NCI-H1417 treated with DMSO at 0.1 percent for 48 hours (cell line): ENCODE measurements at regions not wholly inside any gene's neighbourhood (a gene's known extent, or its start where the extent isn't known, plus 50 kb on each side); places are given as distances from the start of the nearest gene placed in this dataset.

ENCODE experiments used
- DNase-seq: peaks from one replicate; lab custom pipeline; 2025; lab: John Stamatoyannopoulos, UW

- DNase-seq = no peak
Observed at GRCh38 chr20:22791877-22792525, 207.6 kb upstream of the FOXA2 start.

- DNase-seq = no peak
Observed at GRCh38 chr20:22794200-22794599, 209.8 kb upstream of the FOXA2 start.

GRCh38 chr20:22795433-22795832 is 211.1 kb upstream of the FOXA2 start:
- DNase-seq = no peak

GRCh38 chr20:22795871-22796270 is 211.5 kb upstream of the FOXA2 start:
- DNase-seq = no peak

- no peak for DNase-seq
Observed at GRCh38 chr20:22796469-22797077, 212.2 kb upstream of the FOXA2 start.

- no peak for DNase-seq
Observed at GRCh38 chr20:22797103-22797502, 212.7 kb upstream of the FOXA2 start.

- no peak for DNase-seq
Observed at GRCh38 chr20:22799687-22800086, 215.3 kb upstream of the FOXA2 start.

GRCh38 chr20:22800129-22800528 is 215.8 kb upstream of the FOXA2 start:
- no peak for DNase-seq

- no peak for DNase-seq
Observed at GRCh38 chr20:22801528-22801927, 217.2 kb upstream of the FOXA2 start.

GRCh38 chr20:22802296-22802695 is 217.9 kb upstream of the FOXA2 start:
- DNase-seq = no peak

GRCh38 chr20:22805219-22805618 is 220.8 kb upstream of the FOXA2 start:
- DNase-seq = no peak

GRCh38 chr20:22805996-22806395 is 221.6 kb upstream of the FOXA2 start:
- DNase-seq = no peak

GRCh38 chr20:22807045-22807444 is 222.7 kb upstream of the FOXA2 start:
- DNase-seq = no peak

- no peak for DNase-seq
Observed at GRCh38 chr20:22807646-22808244, 223.4 kb upstream of the FOXA2 start.

- DNase-seq = no peak
Observed at GRCh38 chr20:22808628-22809027, 224.3 kb upstream of the FOXA2 start.

- DNase-seq = no peak
Observed at GRCh38 chr20:22810030-22810429, 225.1 kb upstream of the SSTR4 start.

- no peak for DNase-seq
Observed at GRCh38 chr20:22810626-22811569, 224.2 kb upstream of the SSTR4 start.

- no peak for DNase-seq
Observed at GRCh38 chr20:22814471-22815205, 220.5 kb upstream of the SSTR4 start.

GRCh38 chr20:22815206-22815551 is 219.9 kb upstream of the SSTR4 start:
- DNase-seq = no peak

- DNase-seq = no peak
Observed at GRCh38 chr20:22815603-22816315, 219.4 kb upstream of the SSTR4 start.

GRCh38 chr20:22818636-22819035 is 216.5 kb upstream of the SSTR4 start:
- DNase-seq = no peak
